SH-SY5Y (cell line): ENCODE measurements at regions not wholly inside any gene's neighbourhood (a gene's known extent, or its start where the extent isn't known, plus 50 kb on each side); places are given as distances from the start of the nearest gene placed in this dataset.

Experiments
- GATA2 ChIP-seq: IDR thresholded peaks from 2 replicates; pipeline ENCODE4 v1.6.1; 2011; ENCODE audit warnings: mild to moderate bottlenecking, low read depth, low read length
- GATA3 ChIP-seq: IDR thresholded peaks from 2 replicates; pipeline ENCODE4 v1.6.1; 2011; ENCODE audit warnings: low read depth, mild to moderate bottlenecking, low read length, moderate library complexity

DNA sequence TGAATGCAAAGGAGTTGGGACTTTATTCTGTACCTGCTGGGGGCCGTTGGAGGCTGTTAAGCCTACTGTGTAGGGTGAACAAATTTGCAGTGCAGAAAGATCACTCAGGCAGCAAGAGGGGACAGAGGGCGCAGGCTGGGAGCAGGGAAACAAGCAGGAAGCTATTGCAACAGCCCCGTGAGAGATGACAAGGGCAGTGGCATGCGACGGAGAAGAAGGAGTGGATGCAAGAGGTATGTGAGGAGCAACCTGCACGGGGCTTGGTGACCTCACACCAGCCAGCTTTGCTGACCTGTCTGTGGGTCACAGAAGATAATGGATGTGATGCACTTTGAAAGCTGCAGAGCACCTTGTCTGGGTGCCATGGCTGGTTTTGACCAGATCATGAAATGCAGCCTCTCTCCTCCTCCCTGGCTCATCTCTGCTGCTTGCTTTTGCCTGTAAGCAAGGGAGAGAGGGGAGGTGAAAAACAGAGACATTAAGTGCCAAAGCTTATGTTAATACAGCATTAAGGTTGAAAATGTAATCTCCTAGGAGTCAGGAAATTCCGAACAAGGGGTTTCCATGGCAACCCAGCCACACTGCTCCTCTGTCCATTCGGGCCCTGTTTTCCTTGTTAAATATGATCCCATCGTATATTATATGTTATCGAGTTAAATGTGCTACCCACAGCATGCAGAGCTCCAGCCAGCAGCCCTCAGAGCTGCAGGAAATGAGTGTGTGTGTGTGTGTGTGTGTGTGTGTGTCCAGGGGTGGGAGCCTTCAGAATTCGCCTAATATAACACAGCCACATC lies 314.3 kb upstream of the ZMIZ1 start:
- TF ChIP-seq GATA2: no peak
- no peak for TF ChIP-seq GATA3

DNA sequence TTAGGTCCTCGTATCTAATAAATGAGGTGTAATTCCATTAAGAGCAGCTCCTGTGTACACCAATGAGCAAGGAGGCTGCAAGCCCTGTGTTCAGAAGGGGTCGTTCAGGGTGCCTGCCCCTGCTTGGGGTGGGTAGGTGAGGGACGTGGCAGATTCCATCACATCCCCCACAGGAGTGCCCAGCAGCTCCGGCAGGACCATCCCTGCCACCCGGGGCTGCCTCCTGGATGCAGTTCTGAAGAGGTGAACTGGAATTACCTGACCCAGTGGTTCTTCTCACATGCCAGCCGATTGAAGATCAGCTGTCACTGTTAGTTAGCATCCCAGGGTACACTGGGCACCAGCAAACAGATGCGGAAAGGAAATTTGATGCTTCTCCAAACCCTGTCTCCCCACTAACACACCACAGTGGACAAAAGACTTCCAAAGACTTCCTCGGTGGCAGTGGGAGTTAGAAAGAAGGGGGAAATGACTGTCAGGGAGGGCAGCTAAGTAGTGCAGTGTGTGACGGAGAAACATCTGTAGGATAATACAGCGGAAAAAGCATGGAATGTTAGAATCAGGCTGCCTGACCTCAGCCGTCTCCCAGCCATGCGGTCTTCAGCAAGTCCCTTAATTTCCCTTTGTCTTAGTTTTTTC lies 313.6 kb upstream of the ZMIZ1 start:
- TF ChIP-seq GATA2 (no peak), GATA3 (no peak)

DNA sequence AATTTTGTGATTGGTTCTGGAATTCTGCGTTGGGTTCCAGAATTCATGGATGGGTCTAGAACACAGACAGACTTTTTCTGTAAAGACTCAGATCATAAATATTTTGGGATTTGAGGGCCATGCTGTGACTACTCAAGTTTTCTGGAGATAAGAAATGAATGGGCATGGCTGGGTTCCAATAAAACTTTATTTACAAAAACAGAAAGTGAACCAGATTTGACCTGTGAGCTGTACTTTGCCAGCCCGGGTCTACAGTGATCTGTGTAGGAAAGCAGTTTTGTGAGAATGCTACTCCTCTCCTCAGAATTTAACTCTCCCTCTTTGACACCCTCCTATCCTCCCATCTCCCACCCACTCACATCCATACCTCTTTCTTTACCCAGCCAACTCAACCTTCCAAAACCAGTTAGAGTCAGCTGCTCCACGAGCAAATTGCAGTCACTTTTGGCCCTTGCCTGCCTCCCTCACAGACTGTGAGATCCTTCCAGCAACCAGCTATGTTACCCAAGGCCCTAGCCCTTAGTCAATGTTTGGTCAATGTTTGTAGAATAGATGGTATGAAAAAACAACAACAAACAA lies 312.8 kb upstream of the ZMIZ1 start:
- TF ChIP-seq GATA3 (no peak), GATA2 (no peak)

DNA sequence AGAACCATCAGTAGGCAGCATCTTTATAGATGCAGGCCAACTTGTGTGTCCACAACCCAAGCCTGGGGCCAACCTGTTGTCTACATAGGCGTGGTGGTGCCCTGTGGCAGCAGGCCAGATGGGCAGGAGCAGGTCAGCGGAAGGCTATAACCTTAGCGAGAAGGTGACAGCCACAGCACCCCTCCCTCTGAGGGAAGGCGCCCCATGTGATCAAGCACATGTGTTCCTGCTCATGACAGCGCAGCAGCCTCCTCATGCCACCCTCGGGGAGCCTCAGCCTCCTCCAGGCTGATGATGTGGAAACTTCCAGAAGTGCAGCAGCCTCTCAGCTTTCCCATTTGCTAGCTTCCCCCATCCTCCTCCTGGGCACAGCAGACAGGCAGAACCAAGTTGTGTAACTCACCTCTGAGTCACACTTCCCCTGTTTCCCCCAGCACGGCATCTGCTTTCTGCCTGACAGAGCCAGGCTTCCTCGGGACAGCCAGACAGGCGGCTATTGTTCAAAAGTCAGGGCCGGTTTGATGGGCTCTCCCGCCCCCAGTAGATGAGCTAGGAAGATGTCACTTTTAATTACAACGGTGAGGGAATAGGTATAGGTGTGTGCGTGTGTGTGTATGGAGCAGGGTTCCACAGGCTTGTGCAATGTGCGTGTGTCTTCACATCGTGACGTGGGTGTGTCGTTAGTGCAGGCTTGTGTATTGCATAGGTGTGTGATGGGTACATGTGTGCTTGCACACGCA lies 312.0 kb upstream of the ZMIZ1 start:
- TF ChIP-seq GATA2 (no peak), GATA3 (no peak)

DNA sequence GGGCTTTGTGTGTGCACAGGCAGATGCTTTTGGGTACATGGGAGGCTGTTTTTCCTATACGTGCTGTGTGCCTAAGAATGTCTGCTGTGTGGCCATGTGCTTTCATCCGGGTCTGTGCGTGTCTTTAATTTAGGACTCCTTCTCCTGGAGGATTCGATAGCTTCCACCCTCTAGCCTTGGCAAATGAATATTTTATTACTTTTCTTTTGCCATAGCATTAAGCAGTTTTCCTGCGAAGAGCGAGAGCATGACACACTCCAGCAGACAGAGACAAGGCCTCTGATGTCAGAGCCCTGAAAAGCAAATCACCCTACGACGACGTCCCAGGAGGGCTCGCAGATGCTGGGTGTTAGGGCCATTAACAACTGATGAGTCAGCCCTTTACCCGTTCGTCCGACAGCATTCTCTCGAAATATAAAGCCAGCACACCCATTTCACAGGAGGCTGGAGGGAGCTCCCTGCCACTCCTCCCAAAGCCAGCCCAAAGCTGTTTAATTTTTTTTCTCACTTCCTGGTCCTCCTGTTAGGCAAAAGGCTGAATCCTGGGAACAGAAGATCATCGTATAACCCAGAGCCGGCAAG lies 311.3 kb upstream of the ZMIZ1 start:
- TF ChIP-seq GATA2 (no peak), GATA3 (no peak)

DNA sequence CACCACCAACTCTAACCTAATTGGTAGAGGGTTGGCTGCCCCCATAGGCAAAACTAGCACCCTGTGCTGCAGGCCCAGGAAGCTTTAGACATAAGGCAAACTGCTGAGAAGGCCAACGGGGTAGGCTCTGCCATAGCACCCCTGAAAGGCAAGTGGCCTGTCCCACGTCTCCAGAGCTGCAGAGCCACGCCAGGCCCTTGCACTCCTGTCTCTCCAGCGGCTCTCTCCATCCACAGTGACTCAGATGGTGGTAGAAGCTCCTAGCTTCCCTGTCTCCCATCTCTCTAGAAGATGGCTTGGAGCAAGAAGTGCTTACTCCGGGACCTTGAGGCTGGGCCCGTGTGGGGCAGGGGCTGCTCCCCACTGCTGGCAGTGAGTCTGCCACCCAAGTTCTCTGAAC lies 310.6 kb upstream of the ZMIZ1 start:
- TF ChIP-seq GATA3 (no peak), GATA2 (no peak)

DNA sequence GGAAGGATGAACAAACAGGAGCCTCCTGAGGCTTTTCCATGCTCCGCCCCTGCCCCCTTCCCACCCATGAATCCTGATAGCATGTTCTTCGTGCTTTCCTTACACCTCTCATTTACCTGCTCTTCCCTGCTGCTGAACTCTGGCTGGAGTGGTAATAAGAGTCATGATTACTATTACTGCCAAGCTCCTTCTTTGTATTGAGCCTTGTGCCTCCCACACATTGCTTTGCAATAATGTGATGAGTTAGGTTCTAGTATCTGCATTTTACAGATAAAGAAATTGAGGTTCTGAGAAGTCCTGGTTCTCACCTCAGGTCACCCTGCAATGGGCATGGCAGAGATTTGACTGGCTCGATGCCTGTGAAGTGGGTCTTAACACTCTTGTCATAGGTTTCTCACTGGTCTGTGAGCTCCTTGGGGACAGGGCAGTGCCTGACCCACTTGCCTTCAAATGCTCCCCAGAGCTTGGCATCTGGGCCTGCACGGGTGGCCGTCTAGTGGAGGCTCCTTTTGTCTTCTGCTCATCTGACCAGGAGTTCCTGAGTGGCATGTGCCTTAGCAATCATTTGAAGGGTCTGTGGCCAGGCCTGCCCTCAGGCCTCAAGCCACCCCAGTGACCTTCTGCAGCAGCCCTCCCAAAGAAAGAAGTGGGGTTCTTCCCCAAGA lies 309.2 kb upstream of the ZMIZ1 start:
- TF ChIP-seq GATA2: no peak
- no peak for TF ChIP-seq GATA3

DNA sequence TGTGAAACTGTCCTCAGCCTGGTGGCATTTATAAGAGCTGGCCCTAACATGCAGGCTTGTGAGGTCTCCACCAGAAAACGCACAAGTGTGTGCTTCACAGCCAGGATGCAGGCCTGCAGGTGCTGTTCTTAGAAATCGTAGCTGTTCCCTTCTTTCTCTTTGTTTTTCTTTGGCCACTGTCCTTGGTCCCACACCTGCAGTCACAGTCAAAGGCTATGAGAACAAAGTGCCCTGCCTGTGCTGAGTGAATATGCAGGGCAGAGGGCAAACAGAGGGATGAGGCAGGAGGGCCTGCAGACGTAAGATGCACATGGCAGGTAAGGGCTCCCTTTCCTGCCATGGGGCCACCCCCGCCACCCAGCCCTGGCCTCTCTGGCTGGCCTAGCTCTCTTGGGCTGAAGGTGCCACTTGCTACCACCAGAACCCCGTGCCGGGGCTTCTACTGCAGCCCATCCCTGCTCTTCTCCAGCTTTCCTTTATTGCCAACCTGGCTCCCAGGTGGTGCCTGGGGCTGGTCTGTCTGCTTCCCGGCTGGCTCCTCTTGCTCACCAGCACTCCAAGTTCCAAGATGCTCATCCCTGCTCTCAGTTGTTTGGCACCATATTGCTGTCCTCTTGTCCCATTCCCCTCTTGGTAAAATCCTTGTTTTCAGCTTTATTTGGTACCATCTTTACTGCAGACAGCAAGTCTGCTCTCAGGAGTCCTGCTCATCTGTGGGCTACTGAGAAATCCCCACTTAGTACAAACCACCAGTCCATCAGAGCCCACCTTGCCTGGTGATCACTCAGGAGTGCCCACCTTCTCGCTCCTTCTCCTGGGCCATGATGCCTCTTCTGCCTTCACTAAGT lies 308.1 kb upstream of the ZMIZ1 start:
- TF ChIP-seq GATA2 (no peak), GATA3 (no peak)

DNA sequence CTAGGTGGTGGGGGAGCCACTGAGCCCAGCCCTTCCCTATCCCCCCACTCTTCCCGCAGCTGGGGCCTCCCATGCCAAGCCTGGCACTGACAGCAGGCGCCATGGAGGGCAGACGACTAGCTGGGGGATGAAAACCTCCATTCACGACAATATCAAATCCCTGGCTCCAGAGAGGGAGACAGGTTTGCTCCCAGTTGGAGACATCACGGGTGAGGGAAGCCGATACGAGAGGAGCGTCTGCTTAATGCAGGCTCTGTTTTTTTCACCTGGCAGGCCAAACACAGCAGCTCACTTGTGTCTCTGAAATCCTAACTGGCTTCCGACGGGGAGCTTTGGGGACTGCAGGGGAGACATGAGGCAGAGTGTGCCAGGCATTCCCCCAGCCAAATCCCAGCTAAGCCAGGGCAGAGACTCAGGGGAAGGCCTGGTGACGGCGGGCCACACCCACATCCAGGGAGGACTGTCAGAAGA lies 307.4 kb upstream of the ZMIZ1 start:
- TF ChIP-seq GATA3: no peak
- no peak for TF ChIP-seq GATA2

DNA sequence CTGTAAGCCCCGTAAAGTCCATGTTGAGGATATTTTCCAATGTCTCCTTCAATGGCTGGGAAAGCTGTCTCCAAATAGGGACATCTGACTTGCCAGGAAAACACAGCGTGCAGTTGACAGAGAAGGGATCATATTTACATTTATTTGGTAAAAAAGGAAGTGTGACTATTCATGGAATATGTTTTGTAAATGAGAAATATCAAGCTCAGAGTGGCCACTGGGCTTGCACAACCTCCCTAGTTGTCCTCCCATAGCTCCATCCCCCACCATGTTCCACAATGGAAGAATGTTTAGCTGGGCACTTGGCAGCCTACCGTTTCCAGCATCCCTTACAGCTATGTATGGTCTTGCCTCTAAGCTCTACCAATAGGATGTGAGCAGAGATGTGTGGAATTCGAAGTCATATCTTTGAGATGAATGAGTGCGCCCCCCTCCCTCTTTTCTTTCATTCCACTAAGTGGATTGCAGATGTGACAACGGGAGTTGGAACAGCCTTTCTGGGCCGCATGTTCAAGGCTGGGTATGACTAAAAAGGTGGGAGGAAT lies 306.6 kb upstream of the ZMIZ1 start:
- TF ChIP-seq GATA2: no peak
- no peak for TF ChIP-seq GATA3

DNA sequence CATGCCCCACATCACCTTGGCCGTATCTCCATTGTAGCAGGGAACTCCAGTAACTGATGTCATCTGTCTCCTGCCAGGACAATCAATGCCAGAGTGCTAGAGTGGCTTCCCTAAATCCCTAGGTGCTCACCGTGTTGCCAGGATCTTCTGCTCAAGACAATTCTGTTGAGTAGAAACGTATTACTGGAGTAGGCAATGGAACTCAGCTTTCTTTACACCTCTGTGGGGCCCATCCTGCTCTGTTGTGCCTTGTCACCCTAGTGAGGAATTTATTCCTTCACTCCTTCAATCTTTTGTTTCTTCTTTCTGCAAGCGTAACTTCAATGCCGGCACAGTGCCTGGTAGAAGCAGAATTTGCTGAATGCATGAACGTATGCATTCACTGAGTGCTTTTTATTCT lies 305.5 kb upstream of the ZMIZ1 start:
- TF ChIP-seq GATA3: no peak

DNA sequence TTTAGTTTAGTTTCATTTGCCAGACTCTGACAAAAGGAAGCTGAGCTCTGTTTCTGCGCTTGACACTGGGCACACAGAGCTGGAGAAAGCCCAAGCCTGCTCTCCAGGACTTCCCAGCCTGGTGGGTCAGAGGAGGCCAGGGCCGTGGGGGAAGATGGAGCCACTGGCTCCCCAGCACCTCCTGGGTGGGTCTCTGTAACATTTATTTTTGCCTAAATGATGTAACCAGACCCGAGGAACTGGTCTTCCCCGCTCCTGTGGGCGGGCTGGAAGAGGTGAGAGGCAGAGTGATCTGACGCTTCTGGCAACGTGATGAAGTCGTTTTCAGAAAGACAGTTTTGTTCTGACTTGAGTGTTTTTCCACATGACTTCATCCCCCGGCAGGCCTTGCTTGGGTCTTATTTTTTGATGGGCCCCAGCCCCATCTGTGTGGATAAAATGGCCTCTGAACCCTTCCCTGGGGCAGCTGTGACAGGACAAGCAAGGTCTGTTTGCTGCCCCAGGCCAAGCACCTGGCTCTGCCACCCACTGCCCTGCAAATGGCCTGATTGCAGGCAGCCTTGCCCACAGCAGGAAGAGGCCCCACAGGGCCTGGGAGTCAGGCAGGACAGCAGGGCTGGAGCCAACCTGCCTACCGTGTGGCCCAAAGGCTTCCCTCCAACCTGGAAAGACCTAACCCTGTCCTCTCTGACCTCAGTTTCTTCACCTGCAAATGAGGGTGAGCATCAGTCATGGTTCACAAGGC lies 304.9 kb upstream of the ZMIZ1 start:
- TF ChIP-seq GATA3: no peak
- no peak for TF ChIP-seq GATA2
